Fibroblast of lung (primary cell): ENCODE measurements at regions not wholly inside any gene's neighbourhood (a gene's known extent, or its start where the extent isn't known, plus 50 kb on each side); places are given as distances from the start of the nearest gene placed in this dataset.
"Not testable (repeated sequence)": the region's sequence is repeated elsewhere in the genome, so short reads cannot be mapped to it uniquely, and the experiment has no call there.

ENCODE experiments used
- EZH2 ChIP-seq: IDR thresholded peaks from 2 replicates; pipeline ENCODE4 v1.5.1; 2012; ENCODE audit warnings: low read length, control low read depth, mild to moderate bottlenecking; ENCODE audit errors: missing control alignments
- TF ChIP-seq, protein P1 (sequence below), 2 donors: IDR thresholded peaks in 1 of 2; conservative IDR thresholded peaks in 1 of 2; 1 replicate in 1 of 2; 2 replicates in 1 of 2; pipeline ENCODE4 v1.5.1; 2011 to 2012; ENCODE audit warnings: low read length in 2 of 2, control low read depth in 1 of 2, inconsistent platforms in 1 of 2, low read depth in 1 of 2, mild to moderate bottlenecking in 1 of 2

DNA sequence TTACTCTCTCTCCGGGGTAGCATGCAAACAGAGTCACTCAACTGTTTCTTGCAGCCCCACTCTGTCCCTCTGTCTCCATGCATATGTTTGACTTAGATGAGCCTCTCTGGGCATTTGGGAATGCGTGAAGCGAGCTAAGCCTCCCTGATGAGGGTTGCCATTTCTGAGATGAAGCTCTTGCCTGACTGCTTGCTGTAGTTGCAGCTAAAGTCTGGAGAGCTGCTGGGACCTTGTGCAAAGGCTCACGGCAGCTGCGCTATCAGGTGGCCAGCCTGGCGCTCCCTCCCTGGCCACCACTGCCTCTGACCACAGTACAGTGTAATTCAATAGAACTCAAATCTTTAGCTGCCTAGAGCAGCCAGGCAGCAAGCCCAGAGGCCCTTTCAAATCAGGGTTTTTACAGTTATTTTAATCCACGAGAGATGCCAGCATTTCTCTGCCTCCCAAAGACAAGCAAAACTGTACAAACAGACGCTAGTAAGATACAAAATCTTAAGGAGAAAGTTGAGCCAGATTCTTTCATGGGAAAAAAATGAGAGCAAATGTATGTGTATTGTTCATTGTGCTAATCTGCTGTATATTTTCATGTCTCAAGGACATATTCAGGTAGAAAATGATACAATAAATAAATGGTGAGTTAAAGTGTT is 694.6 kb downstream of the PRIM2 start:
- TF ChIP-seq, protein P1, sequence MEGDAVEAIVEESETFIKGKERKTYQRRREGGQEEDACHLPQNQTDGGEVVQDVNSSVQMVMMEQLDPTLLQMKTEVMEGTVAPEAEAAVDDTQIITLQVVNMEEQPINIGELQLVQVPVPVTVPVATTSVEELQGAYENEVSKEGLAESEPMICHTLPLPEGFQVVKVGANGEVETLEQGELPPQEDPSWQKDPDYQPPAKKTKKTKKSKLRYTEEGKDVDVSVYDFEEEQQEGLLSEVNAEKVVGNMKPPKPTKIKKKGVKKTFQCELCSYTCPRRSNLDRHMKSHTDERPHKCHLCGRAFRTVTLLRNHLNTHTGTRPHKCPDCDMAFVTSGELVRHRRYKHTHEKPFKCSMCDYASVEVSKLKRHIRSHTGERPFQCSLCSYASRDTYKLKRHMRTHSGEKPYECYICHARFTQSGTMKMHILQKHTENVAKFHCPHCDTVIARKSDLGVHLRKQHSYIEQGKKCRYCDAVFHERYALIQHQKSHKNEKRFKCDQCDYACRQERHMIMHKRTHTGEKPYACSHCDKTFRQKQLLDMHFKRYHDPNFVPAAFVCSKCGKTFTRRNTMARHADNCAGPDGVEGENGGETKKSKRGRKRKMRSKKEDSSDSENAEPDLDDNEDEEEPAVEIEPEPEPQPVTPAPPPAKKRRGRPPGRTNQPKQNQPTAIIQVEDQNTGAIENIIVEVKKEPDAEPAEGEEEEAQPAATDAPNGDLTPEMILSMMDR (conservative IDR thresholded peaks at IDR 0.05 in 1 of 2, IDR thresholded peaks at IDR 0.05 in 1 of 2; ENCODE audit: low read depth in 1 of 2, low read length in 2 of 2) = not testable (repeated sequence)
- TF ChIP-seq EZH2 = not testable (repeated sequence)
